NCI-H1105 (cell line): ENCODE measurements at regions not wholly inside any gene's neighbourhood (a gene's known extent, or its start where the extent isn't known, plus 50 kb on each side); places are given as distances from the start of the nearest gene placed in this dataset.

Experiments used
- DNase-seq: peaks from one replicate; lab custom pipeline; 2025; lab: John Stamatoyannopoulos, UW

DNA sequence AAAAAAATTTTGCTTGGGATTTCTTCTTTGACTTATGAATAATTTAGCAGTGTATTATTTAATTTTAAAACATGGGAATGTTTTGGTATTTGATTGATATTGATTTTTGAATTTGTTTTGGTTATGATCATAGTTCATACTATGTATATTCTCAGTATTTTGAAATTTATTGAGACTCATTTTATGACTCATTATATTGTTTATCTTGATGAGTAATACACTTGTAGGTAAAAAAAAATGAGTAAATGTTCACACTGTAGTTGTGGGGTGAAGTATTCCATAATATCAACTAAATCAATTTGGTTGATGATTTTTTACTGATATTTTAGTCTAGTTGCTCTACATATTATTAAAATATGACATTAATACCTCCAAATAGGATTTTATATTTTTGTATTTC, 1142.2 kb downstream of the ADGRL3 start:
- no peak for DNase-seq

DNA sequence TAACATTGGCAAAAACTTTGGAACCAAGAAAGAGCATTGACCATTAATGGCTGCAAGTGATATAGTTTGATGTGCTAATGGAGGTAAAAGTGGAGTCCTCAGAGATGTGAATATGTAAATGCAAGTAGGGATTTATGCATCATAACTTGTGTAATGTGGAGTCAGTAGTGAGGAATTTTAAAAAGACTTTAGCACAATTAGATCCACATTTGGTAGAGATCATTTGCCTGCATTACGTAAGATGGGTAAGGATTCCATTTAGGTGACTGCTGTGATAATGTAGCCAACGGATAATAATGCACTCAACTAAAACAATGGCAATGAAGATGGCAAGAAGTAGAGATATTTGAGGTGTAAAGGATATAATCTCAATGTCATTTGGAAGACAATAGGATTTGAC, 1128.4 kb downstream of the ADGRL3 start:
- no peak for DNase-seq

DNA sequence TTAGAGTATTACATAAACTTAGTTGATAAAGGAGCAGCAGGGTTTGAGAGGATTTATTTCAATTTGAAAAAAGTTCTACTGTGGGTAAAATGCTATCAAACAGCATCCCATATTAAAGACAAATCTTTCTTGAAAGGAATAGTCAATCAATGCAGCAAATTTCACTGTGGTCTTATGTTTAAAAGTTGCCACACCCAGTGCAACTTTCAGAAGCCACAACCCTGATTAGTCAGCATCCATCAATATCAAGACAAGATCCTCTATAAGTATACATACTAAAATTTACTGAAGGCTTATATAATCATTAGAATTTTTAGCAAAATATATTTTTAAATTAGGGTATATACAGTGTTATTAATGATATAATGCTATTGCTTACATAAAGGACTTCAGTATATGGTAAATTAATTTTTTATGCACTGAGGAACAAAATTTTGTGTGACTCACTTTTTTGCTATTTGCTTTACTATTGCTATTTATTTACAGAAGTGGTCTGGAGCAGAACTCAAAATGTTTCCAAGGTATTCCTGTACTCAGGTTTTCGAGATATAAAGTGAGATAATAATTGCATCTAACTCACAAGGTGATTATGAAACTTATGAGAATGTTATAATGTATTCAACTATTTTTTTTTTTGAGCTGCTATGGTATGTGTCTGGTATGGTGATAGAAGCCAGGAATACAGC, 1127.6 kb downstream of the ADGRL3 start:
- no peak for DNase-seq

DNA sequence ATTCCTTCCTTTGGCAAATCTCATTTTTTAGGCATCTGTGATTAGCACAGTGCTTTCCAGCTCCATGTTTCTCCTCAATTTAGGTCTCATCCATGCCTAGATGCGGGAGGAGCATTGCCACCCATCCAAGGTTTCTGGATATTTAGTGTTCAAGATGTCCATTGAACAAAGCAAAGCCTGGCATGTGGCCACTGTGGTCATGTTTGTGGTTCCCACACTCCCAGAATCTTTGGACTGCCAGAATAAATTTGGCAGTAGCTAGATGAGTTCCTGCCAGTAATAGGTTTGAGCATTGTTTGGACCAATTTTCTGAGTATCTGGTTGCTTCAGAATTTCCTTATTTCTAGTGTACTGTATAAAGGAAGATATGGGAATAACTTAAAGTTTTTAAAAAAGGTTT, 1124.1 kb downstream of the ADGRL3 start:
- DNase-seq = no peak

DNA sequence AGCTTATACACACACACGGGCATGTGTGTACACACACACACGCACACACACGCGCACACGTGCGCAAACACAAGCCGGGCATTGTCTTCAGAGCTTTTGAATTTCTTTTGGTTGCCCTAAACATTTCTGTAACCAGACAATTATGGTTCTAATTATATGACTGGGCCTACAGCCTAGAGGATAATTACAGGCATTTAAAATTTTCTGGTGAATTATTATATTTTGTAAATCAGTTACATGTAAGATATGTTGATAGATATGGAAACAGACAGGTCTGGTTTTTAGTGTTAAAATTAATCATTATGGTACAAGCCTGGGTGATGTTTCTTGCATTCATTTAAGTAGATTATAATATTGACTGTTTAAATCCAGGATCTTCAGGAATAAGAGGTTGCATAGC, 1120.5 kb downstream of the ADGRL3 start:
- DNase-seq = no peak

GRCh38 chr4:62302710-62303109, 1102.6 kb downstream of the ADGRL3 start:
- no peak for DNase-seq

GRCh38 chr4:62301500-62301899, 1101.4 kb downstream of the ADGRL3 start:
- no peak for DNase-seq

- no peak for DNase-seq
These were observed 1093.4 kb downstream of the ADGRL3 start for GRCh38 chr4:62293551-62293950.

GRCh38 chr4:62292911-62293310, 1092.8 kb downstream of the ADGRL3 start:
- no peak for DNase-seq

DNA sequence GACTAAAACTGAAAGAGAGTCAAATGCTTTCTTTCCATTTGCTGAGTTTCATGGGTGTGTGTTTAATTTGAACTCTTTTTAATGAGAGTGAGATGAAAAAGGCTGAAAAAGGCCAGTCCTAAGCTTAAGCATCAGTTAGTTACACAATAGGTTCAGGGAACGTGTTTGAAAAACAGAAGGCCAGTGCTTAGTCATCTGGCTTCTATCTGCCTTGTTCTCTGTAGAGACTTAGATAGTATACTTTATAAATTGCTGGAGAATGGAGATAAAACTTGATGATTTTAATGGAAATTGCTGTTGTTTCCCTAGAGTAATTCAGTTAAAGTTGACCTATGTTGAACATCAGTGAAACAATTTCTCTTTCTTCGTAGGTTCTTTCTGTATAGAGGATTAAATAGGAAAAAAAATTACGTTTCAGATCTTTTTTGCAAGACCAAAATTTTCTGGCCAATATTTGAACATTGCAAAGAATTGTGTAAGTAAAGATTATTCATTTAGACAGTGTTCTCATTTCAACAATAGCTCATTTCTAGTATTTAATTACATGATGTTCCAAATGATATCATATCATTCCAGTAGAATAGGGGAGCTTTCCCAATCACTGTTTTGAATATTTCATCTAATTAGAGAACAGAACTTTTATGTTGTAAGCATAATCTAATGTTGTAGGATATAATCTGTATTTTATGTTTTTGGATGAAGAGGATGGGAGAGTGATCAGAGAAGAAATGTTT, 1088.8 kb downstream of the ADGRL3 start:
- no peak for DNase-seq

DNA sequence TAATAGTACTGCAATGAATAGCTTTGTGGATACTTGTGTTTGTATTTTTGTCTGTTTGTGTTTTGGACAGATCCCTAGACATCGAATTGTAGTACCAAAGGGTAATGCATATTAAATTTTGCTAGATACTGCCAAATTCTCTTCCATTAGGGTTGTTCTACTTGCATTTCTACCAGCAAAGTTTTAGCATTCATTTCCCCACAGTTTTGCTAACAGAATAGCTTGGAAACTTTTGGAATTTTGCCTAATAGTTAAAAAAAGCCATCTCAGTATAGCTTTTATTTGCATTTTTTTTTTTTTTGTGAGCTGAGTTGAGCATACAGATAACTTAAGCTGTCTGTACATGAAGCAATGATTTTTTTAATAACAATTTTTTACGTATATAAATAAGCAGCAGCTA, 1084.9 kb downstream of the ADGRL3 start:
- no peak for DNase-seq

GRCh38 chr4:62279689-62280088, 1079.6 kb downstream of the ADGRL3 start:
- no peak for DNase-seq

DNA sequence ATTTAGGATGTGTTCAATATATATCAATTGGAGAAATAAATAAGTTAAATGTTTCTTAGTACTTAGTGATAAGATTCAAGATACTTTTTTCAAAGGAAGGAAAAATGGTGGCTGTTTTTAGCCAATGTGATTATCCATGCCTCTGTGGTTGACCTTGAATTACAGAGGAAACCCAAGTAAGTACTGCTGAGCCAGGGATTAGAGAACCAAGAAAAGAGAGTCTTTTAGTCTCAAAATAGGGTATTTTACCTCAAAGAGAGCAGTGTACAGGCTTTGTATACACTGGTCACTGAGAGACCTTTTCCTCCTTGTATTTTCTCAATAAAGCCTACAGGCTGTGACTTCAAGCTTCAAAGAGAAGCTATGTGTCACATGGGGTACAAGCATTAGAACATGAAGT, 1075.3 kb downstream of the ADGRL3 start:
- no peak for DNase-seq

GRCh38 chr4:62274782-62275181, 1074.7 kb downstream of the ADGRL3 start:
- no peak for DNase-seq

DNA sequence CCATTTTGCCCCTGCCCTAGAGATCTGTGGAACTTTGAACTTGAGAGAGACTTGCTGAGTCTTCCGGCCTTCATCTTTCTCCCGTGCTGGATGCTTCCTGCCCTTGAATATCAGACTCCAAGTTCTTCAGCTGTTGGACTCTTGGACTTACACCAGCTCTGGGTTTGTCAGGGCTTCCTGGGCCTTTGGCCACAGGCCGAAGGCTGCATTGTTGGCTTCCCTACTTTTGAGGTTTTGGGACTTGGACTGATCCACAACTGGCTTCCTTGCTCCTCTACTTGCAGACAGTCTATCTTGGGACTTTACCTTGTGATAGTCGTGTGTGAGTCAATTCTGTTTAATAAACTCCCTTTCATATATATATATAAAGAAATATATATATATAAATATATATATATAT, 1071.0 kb downstream of the ADGRL3 start:
- no peak for DNase-seq

DNA sequence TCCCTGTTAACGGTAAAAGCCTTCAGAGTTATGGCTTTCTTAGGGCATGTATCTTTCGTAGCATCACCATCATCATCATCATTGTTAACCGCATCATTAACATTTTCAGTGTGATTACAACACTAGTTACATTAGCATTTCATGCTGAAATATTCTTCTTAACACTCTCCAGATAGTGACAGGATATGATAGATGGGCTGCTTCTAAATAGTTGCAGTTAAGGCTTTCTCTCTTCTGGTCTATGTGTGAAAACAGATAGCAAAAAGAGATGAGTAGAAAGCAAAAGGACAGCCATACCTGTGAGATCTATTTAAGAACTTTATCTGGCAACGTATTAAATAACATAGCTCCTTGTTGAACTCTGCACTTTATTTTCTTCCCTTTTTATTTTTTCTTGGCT, 1069.8 kb downstream of the ADGRL3 start:
- DNase-seq = no peak

DNA sequence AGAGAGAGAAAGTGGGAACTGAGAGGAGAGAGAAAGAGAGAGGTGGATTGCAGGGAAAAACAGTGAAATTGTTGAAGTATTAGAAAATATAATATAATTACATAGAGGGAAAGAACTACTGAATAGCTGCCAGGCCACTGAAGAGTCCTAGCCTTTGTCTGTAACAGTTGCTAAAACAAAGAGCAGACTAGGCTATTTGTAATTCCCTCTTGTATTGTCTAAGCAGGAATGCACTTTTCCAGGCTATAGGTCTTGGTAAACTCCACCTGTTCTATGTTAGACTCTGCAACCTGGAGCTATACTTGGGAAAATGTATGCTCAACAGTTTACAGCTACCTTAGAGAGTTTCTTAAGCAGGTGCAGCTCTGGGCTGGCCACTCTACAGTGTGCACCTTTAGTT, 1063.3 kb downstream of the ADGRL3 start:
- DNase-seq = no peak

GRCh38 chr4:62262676-62263075, 1062.5 kb downstream of the ADGRL3 start:
- no peak for DNase-seq

GRCh38 chr4:62260254-62260653, 1060.1 kb downstream of the ADGRL3 start:
- DNase-seq = no peak

- DNase-seq = no peak
These were observed 1056.4 kb downstream of the ADGRL3 start for GRCh38 chr4:62256479-62256878.

DNA sequence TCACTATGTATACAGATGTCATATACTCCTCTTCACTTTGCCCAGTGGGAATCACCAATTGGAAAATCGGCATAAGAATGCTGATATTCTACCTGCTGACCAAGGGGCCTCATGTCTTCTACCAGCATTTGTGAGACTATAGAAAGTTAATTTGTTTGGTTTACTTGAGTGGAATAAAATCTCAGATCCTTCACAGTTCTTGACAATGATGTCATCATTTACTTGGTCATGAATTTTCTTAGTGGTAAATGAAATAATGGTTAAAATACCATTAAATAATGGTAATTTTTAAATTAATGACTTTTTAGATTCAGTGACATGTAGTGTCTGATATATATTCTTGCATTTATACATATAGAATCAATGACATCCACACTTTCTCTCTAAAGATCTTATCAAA, 1052.6 kb downstream of the ADGRL3 start:
- DNase-seq = no peak

DNA sequence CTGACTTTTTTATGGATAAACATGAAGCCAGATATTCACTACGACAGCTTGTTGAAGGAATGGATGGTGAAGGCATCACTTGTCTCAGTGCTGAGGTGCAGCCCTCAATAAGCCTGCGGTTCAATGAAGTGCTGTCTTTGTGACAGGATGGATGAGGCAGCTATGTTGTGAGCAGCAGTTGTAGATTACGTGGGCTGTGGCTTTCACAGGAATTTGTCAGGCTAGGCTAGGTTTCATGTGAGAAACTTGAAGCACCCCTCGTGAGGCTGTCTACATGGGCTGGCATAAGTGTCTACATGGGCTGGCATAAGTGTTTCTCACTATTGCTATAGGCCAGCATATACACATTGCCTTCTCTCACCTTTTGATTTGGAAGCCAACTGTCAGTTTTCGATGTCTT, 1050.0 kb downstream of the ADGRL3 start:
- no peak for DNase-seq

DNA sequence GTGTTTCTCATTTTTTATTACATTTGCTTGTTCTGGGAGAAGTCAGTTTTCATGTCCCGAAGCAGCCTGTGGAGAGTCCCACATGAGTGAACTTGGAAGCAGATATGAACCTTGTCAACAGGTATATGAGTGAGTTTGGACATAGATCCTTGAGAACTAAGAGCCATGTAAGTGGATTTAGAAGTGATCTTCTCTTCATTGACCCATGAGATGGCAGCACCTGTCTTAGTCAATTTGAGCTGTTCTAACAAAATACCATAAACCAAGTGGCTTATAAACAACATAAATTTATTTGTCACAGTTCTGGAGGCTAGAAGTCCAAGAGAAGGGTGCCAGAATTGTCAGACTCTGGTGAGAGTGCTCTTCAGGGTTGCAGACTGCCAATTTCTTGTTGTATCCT, 1043.8 kb downstream of the ADGRL3 start:
- DNase-seq = no peak

DNA sequence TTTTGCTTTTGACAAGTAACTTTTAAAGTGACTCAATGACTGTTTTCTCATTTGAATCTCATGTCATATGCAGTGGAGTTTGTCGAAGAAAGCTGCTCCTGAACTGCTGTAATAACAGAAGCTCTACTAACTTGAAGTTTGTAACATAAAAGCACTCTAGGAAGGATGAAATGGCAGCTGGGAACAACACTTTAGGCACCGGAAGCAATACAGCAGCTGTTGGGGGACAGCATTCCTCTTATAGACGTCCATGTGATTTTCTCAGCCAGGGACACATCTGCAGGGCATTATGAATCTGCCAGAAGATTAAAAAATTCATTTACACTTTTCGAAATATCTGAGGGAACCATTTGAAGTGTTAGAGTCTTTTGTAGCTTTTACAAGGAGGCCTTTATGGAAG, 1035.8 kb downstream of the ADGRL3 start:
- DNase-seq = no peak
